Loucy (cell line): ENCODE measurements at regions not wholly inside any gene's neighbourhood (a gene's known extent, or its start where the extent isn't known, plus 50 kb on each side); places are given as distances from the start of the nearest gene placed in this dataset.
"Not testable (repeated sequence)": the region's sequence is repeated elsewhere in the genome, so short reads cannot be mapped to it uniquely, and the experiment has no call there.

Source experiments
- H2AFZ ChIP-seq: fragments of 200-600 bp; sonication (generic); 2 replicates; pipeline ENCODE4 v1.6.0; 2016; ENCODE audit warnings: antibody characterized with exemption, mild to moderate bottlenecking, low read length, moderate library complexity
- H3F3A ChIP-seq: fragments of 200-600 bp; 2 replicates; pipeline ENCODE4 v1.6.0; 2016; ENCODE audit warnings: antibody characterized with exemption, low read depth, mild to moderate bottlenecking
- H3K27me3 ChIP-seq: fragments of 200-600 bp; sonication (generic); 2 replicates; pipeline ENCODE4 v1.6.1; 2014; ENCODE audit warnings: low read length, mild to moderate bottlenecking; ENCODE audit not compliant: insufficient read depth, poor library complexity, severe bottlenecking
- H3K36me3 ChIP-seq: fragments of 200-600 bp; sonication (generic); 2 replicates; pipeline ENCODE4 v1.6.1; 2016; ENCODE audit warnings: low read length; ENCODE audit not compliant: insufficient read depth
- H3K4me1 ChIP-seq: fragments of 200-600 bp; sonication (generic); 2 replicates; pipeline ENCODE4 v1.5.1; 2014; ENCODE audit warnings: low read length, mild to moderate bottlenecking; ENCODE audit not compliant: insufficient read depth, poor library complexity, severe bottlenecking
- H3K4me2 ChIP-seq: fragments of 200-600 bp; sonication (generic); 2 replicates; pipeline ENCODE4 v1.6.0; 2014; ENCODE audit warnings: antibody characterized with exemption, low read length, low read depth, mild to moderate bottlenecking; ENCODE audit not compliant: poor library complexity, severe bottlenecking
- H3K4me3 ChIP-seq: fragments of 200-600 bp; sonication (generic); 2 replicates; pipeline ENCODE4 v1.5.1; 2014; ENCODE audit warnings: low read length, mild to moderate bottlenecking, mixed read lengths; ENCODE audit not compliant: poor library complexity, severe bottlenecking
- H3K79me2 ChIP-seq: fragments of 200-600 bp; sonication (generic); 2 replicates; pipeline ENCODE4 v1.6.1; 2014; ENCODE audit warnings: low read length; ENCODE audit not compliant: insufficient read depth
- H3K9ac ChIP-seq: fragments of 200-600 bp; sonication (generic); 2 replicates; pipeline ENCODE4 v1.6.0; 2014; ENCODE audit warnings: mild to moderate bottlenecking, low read depth, low read length, moderate library complexity; ENCODE audit not compliant: poor library complexity, severe bottlenecking
- H3K9me2 ChIP-seq: fragments of 200-600 bp; sonication (generic); replicated peaks from 2 replicates; pipeline ENCODE4 v1.6.1; 2016; ENCODE audit warnings: low read depth, low read length, mixed read lengths
- H3K9me3 ChIP-seq: fragments of 200-600 bp; sonication (generic); 2 replicates; pipeline ENCODE4 v1.6.1; 2014; ENCODE audit warnings: mild to moderate bottlenecking, antibody characterized with exemption, low read length, low read depth; ENCODE audit not compliant: insufficient read depth
- H4K20me1 ChIP-seq: fragments of 200-600 bp; sonication (generic); 2 replicates; pipeline ENCODE4 v1.6.0; 2014; ENCODE audit warnings: antibody characterized with exemption, low read length, mild to moderate bottlenecking; ENCODE audit not compliant: insufficient read depth, poor library complexity, severe bottlenecking
- CTCF ChIP-seq: fragments of 200-600 bp; sonication (generic); conservative IDR thresholded peaks from 2 replicates; pipeline ENCODE4 v1.5.1; 2014; ENCODE audit warnings: mild to moderate bottlenecking, antibody characterized with exemption, low read length
- EZH2phosphoT487 ChIP-seq: fragments of 200-600 bp; IDR thresholded peaks from 2 replicates; pipeline ENCODE4 v1.6.1; 2018; ENCODE audit warnings: antibody characterized with exemption, mild to moderate bottlenecking, moderate library complexity, borderline replicate concordance

DNA sequence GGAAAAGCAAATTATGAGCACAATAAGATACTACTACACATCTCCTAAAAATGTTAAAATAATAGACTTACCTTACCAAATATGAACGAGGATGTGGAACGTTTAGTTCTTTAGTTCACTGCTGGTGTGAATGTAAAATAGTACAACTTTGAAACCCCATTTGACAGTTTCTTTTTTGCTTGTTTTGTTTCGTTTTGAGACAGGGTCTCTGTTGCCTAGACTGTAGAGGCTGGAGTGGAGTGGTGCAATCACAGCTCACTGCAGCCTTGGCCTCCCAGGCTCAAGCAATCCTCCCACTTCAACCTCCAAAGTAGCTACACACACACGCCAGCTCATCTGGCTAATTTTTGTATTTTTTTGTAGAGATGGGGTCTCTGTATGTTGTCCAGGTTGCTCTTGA lies 136.4 kb upstream of the FAR2 start:
- Histone ChIP-seq H3K27me3 (no peaks in the 10 kb centered on the region), H3K9me2 (no peaks in the 10 kb centered on the region), H3K79me2 (no peaks in the 10 kb centered on the region), H4K20me1 (no peaks in the 10 kb centered on the region), H3K4me1 (no peaks in the 10 kb centered on the region), H3K4me2 (no peak overlapping the region), H3K9ac (no peak overlapping the region), H2AFZ (no peak overlapping the region), H3K4me3 (no peak overlapping the region), H3K36me3 (no peaks in the 10 kb centered on the region), H3F3A (no peaks in the 10 kb centered on the region), H3K9me3 (no peaks in the 10 kb centered on the region)
- no peak for TF ChIP-seq CTCF
- no peak for TF ChIP-seq EZH2phosphoT487

- H3K79me2 ChIP-seq, H3K27me3 ChIP-seq, H3K36me3 ChIP-seq, H3K4me2 ChIP-seq, H3K9me3 ChIP-seq, H3K9me2 ChIP-seq, H2AFZ ChIP-seq, H4K20me1 ChIP-seq, H3K4me3 ChIP-seq, H3F3A ChIP-seq, H3K4me1 ChIP-seq, H3K9ac ChIP-seq: not testable (repeated sequence)
Measured at GRCh38 chr12:29017532-29017931, 131.5 kb upstream of the FAR2 start.

DNA sequence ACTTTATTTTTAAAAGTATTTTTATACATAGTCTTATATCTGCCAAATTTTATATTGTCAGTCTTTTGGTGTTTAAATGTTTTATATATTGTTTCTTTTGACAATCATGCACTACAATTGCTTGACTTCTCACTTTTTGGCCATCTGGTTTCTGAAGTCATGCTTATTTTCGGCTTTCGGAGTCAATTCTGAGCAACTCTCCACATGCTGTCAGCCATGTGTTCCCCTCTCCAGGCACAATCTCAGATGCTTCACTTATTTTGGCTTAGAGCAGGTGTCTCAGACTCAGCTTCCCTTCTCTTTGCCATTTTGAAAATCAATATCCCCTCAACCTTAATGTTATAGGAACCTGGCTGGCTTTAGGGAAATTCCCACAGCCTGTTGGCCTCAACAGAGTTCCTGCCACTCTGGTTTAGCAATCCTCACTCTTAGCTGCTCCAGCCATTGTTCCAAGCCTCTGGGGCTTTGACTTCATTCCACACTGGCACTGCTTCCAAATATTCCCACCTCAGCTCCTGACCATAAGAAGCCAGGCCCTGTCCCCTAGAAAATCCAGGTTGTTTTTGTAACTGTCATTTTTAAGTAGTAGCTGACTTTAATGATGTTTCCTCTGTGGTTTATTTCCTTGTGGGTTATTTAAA lies 125.5 kb upstream of the FAR2 start:
- Histone ChIP-seq H3K4me3 (no peak overlapping the region), H3K9me2 (no peaks in the 10 kb centered on the region), H4K20me1 (no peaks in the 10 kb centered on the region), H3K4me2 (peak overlapping the region; percentile 29), H3K9me3 (no peaks in the 10 kb centered on the region), H2AFZ (no peak overlapping the region), H3K27me3 (no peaks in the 10 kb centered on the region), H3K9ac (no peak overlapping the region), H3K79me2 (no peaks in the 10 kb centered on the region), H3K4me1 (peaks cover 40% of the 10 kb centered on the region), H3K36me3 (no peaks in the 10 kb centered on the region), H3F3A (0 out of 2 replicates have a peak, but pooled peaks cover 5% of the 10 kb centered on the region)
- TF ChIP-seq EZH2phosphoT487 (no peak), CTCF (no peak)

DNA sequence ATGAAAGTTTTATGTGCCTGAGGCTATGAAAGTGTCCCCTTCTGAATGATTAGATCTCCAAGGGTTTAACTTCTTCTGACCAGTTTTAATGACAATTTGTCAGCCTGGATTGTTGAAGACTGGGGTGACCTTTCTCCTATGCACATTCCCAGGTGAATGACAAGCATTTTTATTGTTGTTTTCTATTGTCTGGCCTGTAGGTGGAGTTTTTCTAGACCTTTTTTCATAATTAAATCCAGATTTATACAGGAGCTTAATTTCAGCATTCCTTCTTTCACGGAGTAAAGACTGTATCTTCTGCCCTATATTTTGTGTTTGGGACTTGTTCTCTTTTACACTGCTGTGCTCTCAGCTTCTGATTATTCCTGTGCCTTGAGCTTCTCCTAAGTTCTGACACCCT lies 125.0 kb upstream of the FAR2 start:
- Histone ChIP-seq H2AFZ (no peak overlapping the region), H3K4me3 (no peak overlapping the region), H3K79me2 (no peaks in the 10 kb centered on the region), H3K27me3 (no peaks in the 10 kb centered on the region), H3K9me2 (no peaks in the 10 kb centered on the region), H3K9ac (no peak overlapping the region), H3K9me3 (no peaks in the 10 kb centered on the region), H3K4me2 (peak overlapping the region; percentile 29), H4K20me1 (no peaks in the 10 kb centered on the region), H3K4me1 (peaks cover 40% of the 10 kb centered on the region), H3F3A (0 out of 2 replicates have a peak, but pooled peaks cover 5% of the 10 kb centered on the region), H3K36me3 (no peaks in the 10 kb centered on the region)
- TF ChIP-seq CTCF (peak; percentile 69), EZH2phosphoT487 (no peak)
